GM23338 (cell line): ENCODE measurements at regions not wholly inside any gene's neighbourhood (a gene's known extent, or its start where the extent isn't known, plus 50 kb on each side); places are given as distances from the start of the nearest gene placed in this dataset.

ENCODE experiments used
- ATAC-seq: fragments of 200-7000 bp; cut with Tn5 transposase; 3 replicates; pipeline ENCODE4 v1.9.1; 2020
- DNase-seq: peaks from one replicate; pipeline ENCODE4 v3.0.0-alpha.2; 2015; ENCODE audit warnings: low spot score
- H2AFZ ChIP-seq: fragments of 200-600 bp; sonication (generic); 2 replicates; pipeline ENCODE4 v1.8.0; 2016; ENCODE audit warnings: antibody characterized with exemption, mild to moderate bottlenecking, moderate library complexity
- H3F3A ChIP-seq: fragments of 200-600 bp; sonication (generic); replicated peaks from 2 replicates; pipeline ENCODE4 v1.8.0; 2017; ENCODE audit warnings: antibody characterized with exemption, mixed run types, low read depth
- H3K27ac ChIP-seq: fragments of 200-600 bp; sonication (generic); 2 replicates; pipeline ENCODE4 v1.6.1; 2016; ENCODE audit warnings: low read depth
- H3K27me3 ChIP-seq: fragments of 200-600 bp; sonication (generic); 2 replicates; pipeline ENCODE4 v1.8.0; 2016; ENCODE audit warnings: mild to moderate bottlenecking, mixed run types, moderate library complexity; ENCODE audit not compliant: insufficient read depth
- H3K36me3 ChIP-seq: fragments of 200-600 bp; sonication (generic); 2 replicates; pipeline ENCODE4 v1.8.0; 2016; ENCODE audit warnings: mild to moderate bottlenecking; ENCODE audit not compliant: insufficient read depth
- H3K4me1 ChIP-seq: fragments of 200-600 bp; sonication (generic); 2 replicates; pipeline ENCODE4 v1.8.0; 2016; ENCODE audit warnings: mild to moderate bottlenecking, moderate library complexity; ENCODE audit not compliant: insufficient read depth
- H3K4me2 ChIP-seq: fragments of 200-600 bp; sonication (generic); 2 replicates; pipeline ENCODE4 v1.7.1; 2017; ENCODE audit warnings: mixed run types
- H3K4me3 ChIP-seq: fragments of 200-600 bp; sonication (generic); 2 replicates; pipeline ENCODE4 v1.6.1; 2016; ENCODE audit warnings: mixed run types
- H3K79me2 ChIP-seq: fragments of 200-600 bp; sonication (generic); replicated peaks from 2 replicates; pipeline ENCODE4 v1.8.0; 2017; ENCODE audit warnings: mild to moderate bottlenecking; ENCODE audit not compliant: insufficient read depth
- H3K9me2 ChIP-seq: fragments of 200-600 bp; sonication (generic); 2 replicates; pipeline ENCODE4 v1.8.0; 2017; ENCODE audit not compliant: insufficient read depth
- H4K20me1 ChIP-seq: fragments of 200-600 bp; sonication (generic); replicated peaks from 2 replicates; pipeline ENCODE4 v1.8.0; 2017; ENCODE audit warnings: mild to moderate bottlenecking; ENCODE audit not compliant: insufficient read depth
- H3K27ac Mint-ChIP-seq: 2 replicates; pipeline ENCODE4 v1.8.0; 2020; ENCODE audit warnings: inconsistent platforms, mild to moderate bottlenecking, moderate library complexity, mixed read lengths
- H3K27me3 Mint-ChIP-seq: 3 replicates; pipeline ENCODE4 v1.8.0; 2022; ENCODE audit warnings: low read depth, mild to moderate bottlenecking, moderate library complexity, mixed read lengths, inconsistent platforms; ENCODE audit not compliant: insufficient read depth, poor library complexity
- H3K36me3 Mint-ChIP-seq: 3 replicates; pipeline ENCODE4 v1.8.0; 2021; ENCODE audit warnings: low read depth, mild to moderate bottlenecking, inconsistent platforms, moderate library complexity, mixed read lengths
- H3K4me1 Mint-ChIP-seq: 3 replicates; pipeline ENCODE4 v1.8.0; 2020; ENCODE audit warnings: mild to moderate bottlenecking, inconsistent platforms, mixed read lengths
- H3K4me3 Mint-ChIP-seq: 3 replicates; pipeline ENCODE4 v1.8.0; 2021; ENCODE audit warnings: moderate library complexity, mild to moderate bottlenecking, inconsistent platforms, mixed read lengths
- H3K9me3 Mint-ChIP-seq: 3 replicates; pipeline ENCODE4 v1.8.0; 2020; ENCODE audit warnings: moderate library complexity, mild to moderate bottlenecking, inconsistent platforms, mixed read lengths
- CREB1 ChIP-seq: fragments of 250-450 bp; sonication (Bioruptor Pico); IDR thresholded peaks from 2 replicates; pipeline ENCODE4 v1.5.0; 2020; ENCODE audit warnings: low read depth, mild to moderate bottlenecking, moderate library complexity
- EZH2phosphoT487 ChIP-seq: fragments of 200-600 bp; sonication (generic); IDR thresholded peaks from one replicate; pipeline ENCODE4 v1.8.1; 2018; ENCODE audit warnings: antibody characterized with exemption; ENCODE audit not compliant: unreplicated experiment
- POLR2AphosphoS5 ChIP-seq: IDR thresholded peaks from 2 replicates; pipeline ENCODE4 v1.6.1; 2016; ENCODE audit warnings: antibody characterized with exemption, low read depth
- REST ChIP-seq: IDR thresholded peaks from one replicate; pipeline ENCODE4 v1.6.1; 2018; ENCODE audit warnings: antibody characterized with exemption; ENCODE audit not compliant: unreplicated experiment
- ZNF331 ChIP-seq: fragments of 250-450 bp; sonication (Bioruptor Pico); IDR thresholded peaks from 2 replicates; pipeline ENCODE4 v1.5.0; 2020; ENCODE audit warnings: low read depth, mild to moderate bottlenecking, moderate library complexity
- ZNF462 ChIP-seq: fragments of 250-450 bp; sonication (Bioruptor Pico); IDR thresholded peaks from 2 replicates; pipeline ENCODE4 v1.5.0; 2020; ENCODE audit warnings: mild to moderate bottlenecking, moderate library complexity

- TF ChIP-seq REST (no peak), POLR2AphosphoS5 (no peak), ZNF331 (no peak), ZNF462 (CRISPR knock-in tag) (no peak)
Measured at GRCh38 chr2:118632921-118633320, 214.5 kb downstream of the EN1 start (continued).

- peaks cover 4% of the 10 kb centered on the region for H3K4me1 ChIP-seq
- peaks cover 7% of the 10 kb centered on the region for H3K9me3 Mint-ChIP-seq
- no peak overlapping the region for H3K27ac ChIP-seq
- H3K79me2 ChIP-seq: no peaks in the 10 kb centered on the region
- H3K4me3 Mint-ChIP-seq: no peak overlapping the region
- H3K36me3 ChIP-seq: no peaks in the 10 kb centered on the region
- no peak for ATAC-seq
- TF ChIP-seq ZNF462 (CRISPR knock-in tag): no peak
- no peak for TF ChIP-seq CREB1 (CRISPR knock-in tag)
- TF ChIP-seq EZH2phosphoT487: no peak
- no peak for DNase-seq
- H3K4me2 ChIP-seq: no peak overlapping the region
- H3K4me3 ChIP-seq: no peak overlapping the region
- H3K27me3 Mint-ChIP-seq: peaks cover 2% of the 10 kb centered on the region
- no peak overlapping the region for H2AFZ ChIP-seq
- no peaks in the 10 kb centered on the region for H4K20me1 ChIP-seq
- H3K36me3 Mint-ChIP-seq: peaks cover 6% of the 10 kb centered on the region; the same call in 2 of the 3 replicates
- H3F3A ChIP-seq: no peaks in the 10 kb centered on the region
- peaks cover 2% of the 10 kb centered on the region; the same call in 1 of the 3 replicates for H3K4me1 Mint-ChIP-seq
- H3K27me3 ChIP-seq: no peaks in the 10 kb centered on the region
- H3K27ac Mint-ChIP-seq: no peak overlapping the region
- H3K9me2 ChIP-seq: peaks cover 4% of the 10 kb centered on the region; the same call in 1 of the 2 replicates
Measured at GRCh38 chr2:118627156-118627555, 220.3 kb downstream of the EN1 start.
